Trophoblast cell (in vitro differentiated cells and primary cell): ENCODE measurements at regions not wholly inside any gene's neighbourhood (a gene's known extent, or its start where the extent isn't known, plus 50 kb on each side); places are given as distances from the start of the nearest gene placed in this dataset.

ENCODE experiments used
- DNase-seq, 2 donors: peaks; one replicate each; pipeline ENCODE4 v3.0.0-alpha.2; 2016
- H2AFZ ChIP-seq: 2 replicates; pipeline ENCODE4 v1.6.1; 2013; ENCODE audit warnings: low read length, moderate library complexity, mild to moderate bottlenecking; ENCODE audit not compliant: insufficient read depth, poor library complexity
- H2AK5ac ChIP-seq: 2 replicates; pipeline ENCODE4 v1.6.1; 2013; ENCODE audit warnings: mild to moderate bottlenecking, low read length
- H2BK120ac ChIP-seq: 2 replicates; pipeline ENCODE4 v1.6.1; 2013; ENCODE audit warnings: low read length, mild to moderate bottlenecking, moderate library complexity; ENCODE audit not compliant: insufficient read depth, poor library complexity
- H2BK12ac ChIP-seq: 2 replicates; pipeline ENCODE4 v1.6.1; 2013; ENCODE audit warnings: mild to moderate bottlenecking, low read length, moderate library complexity
- H2BK5ac ChIP-seq: 2 replicates; pipeline ENCODE4 v1.6.1; 2013; ENCODE audit warnings: low read length, low read depth, moderate library complexity, mild to moderate bottlenecking; ENCODE audit not compliant: poor library complexity
- H3K14ac ChIP-seq: 2 replicates; pipeline ENCODE4 v1.6.1; 2013; ENCODE audit warnings: mild to moderate bottlenecking, low read length
- H3K18ac ChIP-seq: 2 replicates; pipeline ENCODE4 v1.6.1; 2013; ENCODE audit warnings: mild to moderate bottlenecking, low read length
- H3K23ac ChIP-seq: 2 replicates; pipeline ENCODE4 v1.6.1; 2013; ENCODE audit warnings: low read length
- H3K27ac ChIP-seq: 2 replicates; pipeline ENCODE4 v1.5.1; 2013; ENCODE audit warnings: low read depth, mild to moderate bottlenecking, inconsistent platforms, low read length, moderate library complexity
- H3K27me3 ChIP-seq: 2 replicates; pipeline ENCODE4 v1.6.1; 2013; ENCODE audit warnings: inconsistent platforms, mild to moderate bottlenecking, low read length, moderate library complexity; ENCODE audit not compliant: insufficient read depth
- H3K36me3 ChIP-seq, 2 experiments: 1 replicate in 1 of 2; 2 replicates in 1 of 2; pipeline ENCODE4 v1.6.1; 2013; ENCODE audit warnings: low read length in 2 of 2, mild to moderate bottlenecking in 2 of 2, moderate library complexity in 1 of 2; ENCODE audit not compliant: insufficient read depth in 2 of 2, control insufficient read depth in 1 of 2
- H3K4ac ChIP-seq: 2 replicates; pipeline ENCODE4 v1.6.1; 2013; ENCODE audit warnings: low read depth, mild to moderate bottlenecking, low read length, moderate library complexity
- H3K4me1 ChIP-seq, 2 experiments: 1 replicate in 1 of 2; 2 replicates in 1 of 2; pipeline ENCODE4 v1.6.1; 2013; ENCODE audit warnings: low read length in 2 of 2, mild to moderate bottlenecking in 2 of 2, moderate library complexity in 1 of 2; ENCODE audit not compliant: insufficient read depth in 2 of 2, control insufficient read depth in 1 of 2
- H3K4me2 ChIP-seq: 2 replicates; pipeline ENCODE4 v1.6.1; 2013; ENCODE audit warnings: inconsistent platforms, mild to moderate bottlenecking, low read length, moderate library complexity
- H3K4me3 ChIP-seq: 2 replicates; pipeline ENCODE4 v1.5.1; 2013; ENCODE audit warnings: mild to moderate bottlenecking, low read depth, low read length, inconsistent platforms
- H3K79me1 ChIP-seq: one replicate; pipeline ENCODE4 v1.6.1; 2013; ENCODE audit warnings: low read length
- H3K79me2 ChIP-seq: 2 replicates; pipeline ENCODE4 v1.6.1; 2013; ENCODE audit warnings: low read length, mild to moderate bottlenecking; ENCODE audit not compliant: control insufficient read depth, insufficient read depth, poor library complexity
- H3K9ac ChIP-seq: 2 replicates; pipeline ENCODE4 v1.6.1; 2013; ENCODE audit warnings: mild to moderate bottlenecking, low read length
- H3K9me3 ChIP-seq: 2 replicates; pipeline ENCODE4 v1.6.1; 2013; ENCODE audit warnings: low read depth, mild to moderate bottlenecking, control low read depth, inconsistent platforms, low read length; ENCODE audit not compliant: insufficient read depth
- H4K12ac ChIP-seq: 2 replicates; pipeline ENCODE4 v1.6.1; 2013; ENCODE audit warnings: low read depth, mild to moderate bottlenecking, low read length, moderate library complexity
- H4K8ac ChIP-seq: 2 replicates; pipeline ENCODE4 v1.6.1; 2013; ENCODE audit warnings: low read depth, mild to moderate bottlenecking, low read length, moderate library complexity
- H4K91ac ChIP-seq: one replicate; pipeline ENCODE4 v1.6.1; 2013; ENCODE audit warnings: low read depth, mild to moderate bottlenecking, low read length, moderate library complexity
- WGBS: extraction: QIAGEN DNeasy Blood & Tissue Kit; methylation state at CpG from one replicate; pipeline ENCODE4 v1.1.7; 2013; ENCODE audit warnings: missing lambda C conversion rate; ENCODE audit not compliant: insufficient read length, insufficient coverage; ENCODE audit errors: extremely low coverage; 5-methylcytosine and 5-hydroxymethylcytosine counted together

DNA sequence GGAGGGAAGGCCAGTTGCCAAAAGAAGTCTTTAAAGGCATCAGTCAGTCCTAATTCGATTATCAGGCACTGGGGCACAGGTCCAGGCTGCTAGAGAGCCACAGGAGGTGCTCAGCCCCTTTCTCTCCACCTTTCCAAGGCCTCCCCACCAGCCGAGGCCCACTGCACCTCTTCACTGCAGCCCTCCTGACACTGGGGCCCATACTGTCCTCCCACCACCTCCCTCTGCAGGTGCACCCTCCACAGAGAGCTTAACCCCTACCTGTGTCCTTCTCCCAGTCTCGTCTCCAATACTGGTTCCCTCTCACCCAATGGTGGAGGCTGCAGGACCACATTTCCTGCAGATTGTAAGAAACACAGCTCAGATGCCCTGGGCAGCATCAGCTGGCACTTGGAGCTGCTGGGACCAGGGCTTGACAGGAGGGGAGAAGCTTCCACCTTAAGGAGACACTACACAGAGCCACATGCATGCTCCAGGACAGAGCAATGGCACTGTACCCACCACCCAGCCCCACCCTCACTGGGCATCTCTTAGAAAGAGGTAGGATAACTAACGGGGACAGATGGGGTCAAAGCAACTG lies 81.6 kb upstream of the PRR20G start:
- Histone ChIP-seq H2BK120ac (no peak overlapping the region), H3K9me3 (no peaks in the 10 kb centered on the region), H3K4ac (no peak overlapping the region), H3K18ac (no peak overlapping the region), H3K23ac (no peak overlapping the region), H4K12ac (no peak overlapping the region), H3K27me3 (peaks cover 2% of the 10 kb centered on the region), H4K91ac (no peak overlapping the region), H2BK12ac (no peak overlapping the region), H3K4me2 (no peak overlapping the region), H3K4me1 (no peaks in the 10 kb centered on the region), H3K4me3 (no peak overlapping the region), H3K79me1 (no peaks in the 10 kb centered on the region), H3K9ac (no peak overlapping the region), H3K79me2 (no peaks in the 10 kb centered on the region), H3K27ac (no peak overlapping the region), H2AK5ac (no peak overlapping the region), H4K8ac (no peak overlapping the region), H3K36me3 (no peaks in the 10 kb centered on the region), H3K14ac (no peak overlapping the region), H2BK5ac (no peak overlapping the region), H2AFZ (no peak overlapping the region)
- WGBS, result no CpG with 5 or more reads among the region's 4 CpGs
- DNase-seq, result no peak

DNA sequence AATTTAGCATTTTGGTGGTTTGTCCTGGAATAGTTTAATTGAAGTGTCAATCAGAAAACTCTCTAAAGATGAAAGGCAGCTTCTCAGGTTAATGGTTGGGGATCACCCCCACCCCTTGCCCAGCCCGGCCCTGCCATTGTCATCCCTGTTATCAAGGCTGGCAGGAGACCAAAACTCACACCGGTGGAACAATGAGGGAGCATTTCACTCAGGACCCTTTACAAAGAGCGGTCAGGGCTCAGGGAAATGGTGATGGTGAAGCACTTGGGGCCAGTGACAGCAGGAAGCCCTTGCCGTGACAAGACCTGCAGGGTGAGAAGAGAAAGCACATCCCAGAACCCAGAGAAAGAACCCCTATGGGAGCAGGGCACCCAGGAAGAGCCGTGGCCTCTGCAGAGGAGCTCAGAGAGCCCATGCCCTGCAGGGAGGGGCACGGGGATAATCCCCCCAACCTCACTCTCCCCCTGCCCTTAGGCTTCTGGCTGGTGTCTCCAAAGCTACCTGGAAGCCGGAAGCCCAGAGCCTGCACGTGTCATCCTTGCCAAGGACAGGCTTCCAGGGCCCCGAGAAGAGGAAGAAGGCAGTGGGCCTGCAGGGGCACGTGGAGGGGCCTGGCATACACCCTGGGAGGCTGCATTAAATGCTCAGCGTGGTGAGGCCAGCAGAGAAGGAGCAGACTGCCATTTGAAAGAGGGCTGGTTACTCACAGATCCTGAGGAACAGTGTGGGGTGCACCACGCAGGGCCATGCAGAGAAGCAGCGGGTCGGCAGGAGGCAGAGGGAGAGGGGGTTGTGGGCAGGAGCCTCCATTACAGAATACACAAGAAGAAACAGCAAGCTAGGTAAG lies 80.6 kb upstream of the PRR20G start:
- no peak overlapping the region for H2AK5ac ChIP-seq
- WGBS, result no CpG with 5 or more reads among the region's 14 CpGs
- no peaks in the 10 kb centered on the region for H3K4me1 ChIP-seq

DNA sequence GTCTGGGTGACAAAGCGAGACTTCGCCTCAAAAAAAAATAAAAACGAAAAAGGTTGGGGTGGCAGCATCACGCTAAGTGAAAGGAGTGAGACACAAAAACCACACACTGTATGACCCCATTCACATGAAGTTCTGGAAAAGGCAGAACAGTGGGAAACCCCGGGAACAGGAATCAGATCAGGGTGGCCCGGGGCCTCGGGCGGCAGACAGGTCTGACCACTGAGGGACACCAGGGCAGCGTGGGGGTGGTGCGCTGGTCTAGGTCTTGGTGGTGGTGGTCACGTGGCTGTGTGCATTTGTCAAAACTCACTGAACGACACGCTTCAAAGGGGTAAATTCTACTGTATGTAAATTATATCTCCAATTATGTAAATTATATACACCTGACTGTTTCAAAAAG lies 79.7 kb upstream of the PRR20G start:
- no peak overlapping the region for H3K14ac ChIP-seq
- no peaks in the 10 kb centered on the region for H3K79me1 ChIP-seq
- H2BK5ac ChIP-seq, result no peak overlapping the region
- H3K79me2 ChIP-seq, result no peaks in the 10 kb centered on the region
- no peak overlapping the region for H3K4ac ChIP-seq
- no peak overlapping the region for H4K12ac ChIP-seq
- H4K91ac ChIP-seq, result no peak overlapping the region
- H2BK12ac ChIP-seq, result no peak overlapping the region
- no peak overlapping the region for H3K4me3 ChIP-seq
- H3K23ac ChIP-seq, result no peak overlapping the region
- no peaks in the 10 kb centered on the region for H3K36me3 ChIP-seq
- H3K4me1 ChIP-seq, result no peaks in the 10 kb centered on the region
- H3K4me2 ChIP-seq, result no peak overlapping the region
- H2AK5ac ChIP-seq, result no peak overlapping the region
- DNase-seq, result no peak
- no peak overlapping the region for H3K18ac ChIP-seq
- H3K27me3 ChIP-seq, result peaks cover 2% of the 10 kb centered on the region
- no CpG with 5 or more reads among the region's 13 CpGs for WGBS
- no peak overlapping the region for H4K8ac ChIP-seq
- no peak overlapping the region for H2BK120ac ChIP-seq
- H3K27ac ChIP-seq, result no peak overlapping the region
- no peak overlapping the region for H3K9ac ChIP-seq
- no peak overlapping the region for H2AFZ ChIP-seq
- H3K9me3 ChIP-seq, result peaks cover 3% of the 10 kb centered on the region

More for the DNA sequence above, 80.6 kb upstream of the PRR20G start:
- no peaks in the 10 kb centered on the region for H3K79me2 ChIP-seq
- H3K9me3 ChIP-seq, result no peaks in the 10 kb centered on the region
- H2BK5ac ChIP-seq, result no peak overlapping the region
- H2BK12ac ChIP-seq, result no peak overlapping the region
- H3K18ac ChIP-seq, result no peak overlapping the region
- H4K91ac ChIP-seq, result no peak overlapping the region
- no peak overlapping the region for H3K4me3 ChIP-seq
- no peak for DNase-seq
- no peak overlapping the region for H4K12ac ChIP-seq
- H2AFZ ChIP-seq, result no peak overlapping the region
- H3K4me2 ChIP-seq, result no peak overlapping the region
- no peak overlapping the region for H3K9ac ChIP-seq
- H3K4ac ChIP-seq, result no peak overlapping the region
- H3K36me3 ChIP-seq, result no peaks in the 10 kb centered on the region
- H3K27me3 ChIP-seq, result peaks cover 2% of the 10 kb centered on the region
- no peak overlapping the region for H3K23ac ChIP-seq
- H3K27ac ChIP-seq, result no peak overlapping the region
- H2BK120ac ChIP-seq, result no peak overlapping the region
- H3K14ac ChIP-seq, result no peak overlapping the region
- no peaks in the 10 kb centered on the region for H3K79me1 ChIP-seq
- H4K8ac ChIP-seq, result no peak overlapping the region

DNA sequence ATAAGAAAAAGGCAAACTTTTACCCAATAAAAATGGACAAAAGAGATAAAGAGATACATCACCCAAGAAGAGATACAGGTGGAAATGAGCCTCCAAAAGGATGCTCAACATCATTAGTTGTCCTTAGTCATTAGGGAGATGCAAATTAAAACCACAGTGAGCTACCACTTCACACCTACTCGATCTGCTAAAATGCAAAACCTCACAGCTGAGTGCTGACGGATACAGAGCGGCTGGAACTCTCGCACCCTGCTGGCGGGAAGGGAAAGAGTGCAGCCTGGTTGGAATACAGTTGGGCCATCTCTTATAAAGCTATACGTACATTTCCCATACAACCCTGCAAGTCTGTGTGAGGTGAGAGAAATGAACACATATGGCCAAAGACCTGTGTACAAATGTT lies 78.5 kb upstream of the PRR20G start:
- no peak overlapping the region for H3K18ac ChIP-seq
- WGBS, result no CpG with 5 or more reads among the region's 6 CpGs
- H3K9me3 ChIP-seq, result peaks cover 5% of the 10 kb centered on the region
- no peak overlapping the region for H2BK12ac ChIP-seq
- H3K4ac ChIP-seq, result no peak overlapping the region
- H4K8ac ChIP-seq, result no peak overlapping the region
- H3K79me1 ChIP-seq, result no peaks in the 10 kb centered on the region
- no peak overlapping the region for H4K91ac ChIP-seq
- no peak overlapping the region for H3K9ac ChIP-seq
- H3K4me1 ChIP-seq, result no peaks in the 10 kb centered on the region
- no peak overlapping the region for H4K12ac ChIP-seq
- H3K4me3 ChIP-seq, result no peak overlapping the region
- H3K79me2 ChIP-seq, result no peaks in the 10 kb centered on the region
- H3K27ac ChIP-seq, result no peak overlapping the region
- no peak overlapping the region for H3K4me2 ChIP-seq
- no peak overlapping the region for H2BK5ac ChIP-seq
- H2AK5ac ChIP-seq, result no peak overlapping the region
- DNase-seq, result no peak
- H3K23ac ChIP-seq, result no peak overlapping the region
- H3K27me3 ChIP-seq, result peaks cover 2% of the 10 kb centered on the region
- H3K36me3 ChIP-seq, result no peaks in the 10 kb centered on the region
- H2BK120ac ChIP-seq, result no peak overlapping the region
- H2AFZ ChIP-seq, result no peak overlapping the region
- H3K14ac ChIP-seq, result no peak overlapping the region
